K562 (cell line): ENCODE measurements at regions not wholly inside any gene's neighbourhood (a gene's known extent, or its start where the extent isn't known, plus 50 kb on each side); places are given as distances from the start of the nearest gene placed in this dataset.

Source experiments
- ATAC-seq: fragments of 200-7000 bp; cut with Tn5 transposase; 3 replicates; pipeline ENCODE4 v1.9.1; 2020; ENCODE audit warnings: moderate library complexity
- BruUV-seq: library from RNA; stranded (reverse); fragments of 400-500 nt; replicated peaks from 2 replicates; lab custom pipeline; 2021; lab: Mats Ljungman, UMichigan
- CTCF ChIA-PET: fragments of 300-600 bp; formaldehyde crosslinking; extraction: SDS; loops from one replicate; lab custom pipeline; 2021; ENCODE audit warnings: low intra/inter-chr PET ratio; lab: Yijun Ruan, JAX
- POLR2A ChIA-PET: fragments of 300-600, 350-650 bp; sonication (Branson Sonifier 250); formaldehyde crosslinking; extraction: SDS; loops from one replicate; lab custom pipeline; 2021; ENCODE audit warnings: antibody characterized with exemption, inconsistent platforms; lab: Yijun Ruan, JAX
- DNase-seq, 4 experiments: peaks; one replicate each; pipeline versions ENCODE4 v3.0.0 to v3.0.0-alpha.2; 2011 to 2018; ENCODE audit warnings: low spot score in 3 of 4, mixed read lengths in 3 of 4; ENCODE audit errors: extremely low read depth in 1 of 4
- FAIRE-seq: peaks from 2 replicates; lab custom pipeline; 2011; peaks lifted over from hg19 to GRCh38; lab: Jason Lieb, UNC
- H2AFZ ChIP-seq: 2 replicates; pipeline ENCODE4 v1.6.0; 2011; ENCODE audit warnings: low read depth, low read length, control low read depth, inconsistent platforms
- H3K27ac ChIP-seq: fragments of 200-600 bp; 3 replicates; pipeline ENCODE4 v1.8.0; 2011; ENCODE audit warnings: low read depth, mild to moderate bottlenecking, control low read depth, inconsistent platforms, low read length, moderate library complexity, mixed read lengths; ENCODE audit errors: extremely low read depth
- H3K27me3 ChIP-seq, 2 experiments: fragments of 300-600 bp in 1 of 2; 2 replicates in 1 of 2; 3 replicates in 1 of 2; pipeline versions ENCODE4 v1.6.0 to v1.8.0; 2011; ENCODE audit warnings: inconsistent platforms in 2 of 2, low read length in 2 of 2, mild to moderate bottlenecking in 1 of 2, mixed read lengths in 1 of 2, moderate library complexity in 1 of 2; ENCODE audit not compliant: control insufficient read depth in 2 of 2, insufficient read depth in 2 of 2
- H3K36me3 ChIP-seq: fragments of 300-600 bp; 3 replicates; pipeline ENCODE4 v1.8.0; 2011; ENCODE audit warnings: mild to moderate bottlenecking, low read length, inconsistent platforms; ENCODE audit not compliant: control insufficient read depth, insufficient read depth
- H3K4me1 ChIP-seq, 2 experiments: fragments of 200-600 bp in 1 of 2; replicated peaks in 1 of 2; 2 replicates in 1 of 2; 3 replicates in 1 of 2; pipeline versions ENCODE4 v1.5.1 to v1.8.0; 2011; ENCODE audit warnings: inconsistent platforms in 2 of 2, low read length in 2 of 2, mild to moderate bottlenecking in 1 of 2, mixed read lengths in 1 of 2, moderate library complexity in 1 of 2; ENCODE audit not compliant: control insufficient read depth in 2 of 2, insufficient read depth in 2 of 2
- H3K4me2 ChIP-seq: 2 replicates; pipeline ENCODE4 v1.6.1; 2011; ENCODE audit warnings: low read length, control low read depth, inconsistent platforms, mixed read lengths; ENCODE audit not compliant: insufficient read depth
- H3K4me3 ChIP-seq: fragments of 200-600 bp; sonication (generic), shearing (Covaris generic); 2 replicates; pipeline ENCODE4 v1.5.1; 2016; ENCODE audit warnings: control low read depth, inconsistent platforms
- H3K79me2 ChIP-seq: fragments of 200-600 bp; 3 replicates; pipeline ENCODE4 v1.8.0; 2011; ENCODE audit warnings: low read length, inconsistent platforms; ENCODE audit not compliant: control insufficient read depth, insufficient read depth
- H3K9ac ChIP-seq, 2 experiments: 2 replicates each; pipeline versions ENCODE4 v1.6.0 to v1.6.1; 2011; ENCODE audit warnings: low read depth in 2 of 2, low read length in 2 of 2, control low read depth in 1 of 2, inconsistent platforms in 1 of 2, mild to moderate bottlenecking in 1 of 2, mixed read lengths in 1 of 2; ENCODE audit not compliant: insufficient read depth in 1 of 2
- H3K9me1 ChIP-seq: one replicate; pipeline ENCODE4 v1.6.0; 2011; ENCODE audit warnings: inconsistent platforms, mild to moderate bottlenecking, low read length, moderate library complexity; ENCODE audit not compliant: control insufficient read depth, insufficient read depth
- H3K9me3 ChIP-seq: replicated peaks from 2 replicates; pipeline ENCODE4 v1.5.1; 2011; ENCODE audit warnings: low read depth, low read length, inconsistent platforms; ENCODE audit not compliant: control insufficient read depth, insufficient read depth
- H4K20me1 ChIP-seq: replicated peaks from 2 replicates; pipeline ENCODE4 v1.6.1; 2011; ENCODE audit warnings: low read length, inconsistent platforms, mixed read lengths; ENCODE audit not compliant: control insufficient read depth, insufficient read depth
- EWSR1 ChIP-seq: fragments of 450-650 bp; IDR thresholded peaks from 2 replicates; pipeline ENCODE4 v1.6.1; 2018; ENCODE audit warnings: borderline replicate concordance, mild to moderate bottlenecking, low read depth, moderate library complexity; ENCODE audit not compliant: partially characterized antibody
- FUS ChIP-seq: fragments of 200-400 bp; formaldehyde crosslinking; optimal IDR thresholded peaks from 2 replicates; pipeline ENCODE3; 2017; ENCODE audit warnings: low read depth, low read length
- GATAD2B ChIP-seq: fragments of 450-650 bp; IDR thresholded peaks from 2 replicates; pipeline ENCODE4 v1.6.1; 2017; ENCODE audit warnings: mild to moderate bottlenecking, borderline replicate concordance
- KDM2B ChIP-seq: fragments of 250-450 bp; sonication (Bioruptor Pico); IDR thresholded peaks from 2 replicates; pipeline ENCODE4 v1.8.0; 2021; ENCODE audit warnings: mild to moderate bottlenecking, moderate library complexity
- PCBP2 ChIP-seq: fragments of 200-400 bp; formaldehyde crosslinking; IDR thresholded peaks from 2 replicates; pipeline ENCODE4 v1.6.1; 2018; ENCODE audit warnings: low read length, low read depth, mild to moderate bottlenecking, moderate library complexity; ENCODE audit not compliant: poor library complexity, severe bottlenecking
- RCOR1 ChIP-seq, 2 experiments: IDR thresholded peaks; 2 replicates each; pipeline ENCODE4 v1.6.1; 2012; ENCODE audit warnings: low read depth in 2 of 2, low read length in 2 of 2, borderline replicate concordance in 1 of 2, improper control_type of control experiment in 1 of 2
- ZKSCAN3 ChIP-seq: fragments of 250-450 bp; sonication (Bioruptor Pico); IDR thresholded peaks from 2 replicates; pipeline ENCODE4 v1.4.0; 2020
- ZNF23 ChIP-seq: fragments of 250-450 bp; sonication (Bioruptor Pico); IDR thresholded peaks from 2 replicates; pipeline ENCODE4 v1.4.0; 2020; ENCODE audit warnings: mild to moderate bottlenecking
- WGBS: fragments of 100-300 bp; shearing (Covaris generic); methylation state at CpG from one replicate; pipeline ENCODE4 v1.1.6; 2016; ENCODE audit warnings: low coverage, mixed read lengths; ENCODE audit not compliant: insufficient coverage; ENCODE audit errors: missing lambda C conversion rate; 5-methylcytosine and 5-hydroxymethylcytosine counted together
- in situ Hi-C: fragments of 300-500 bp; cut with MboI; formaldehyde crosslinking; loops from 4 replicates; pipeline ENCODE4 v1.15.0; 2018; ENCODE audit warnings: inconsistent platforms, mixed read lengths
- intact Hi-C: fragments of 100-400 bp; cut with micrococcal nuclease; formaldehyde crosslinking; loops from 2 replicates; pipeline ENCODE4 v1.14.2; 2022
- TF ChIP-seq, protein P1 (sequence below): fragments of 250-450 bp; sonication (Bioruptor Pico); IDR thresholded peaks from 2 replicates; pipeline ENCODE4 v1.4.0; 2020; ENCODE audit warnings: mild to moderate bottlenecking
- TF ChIP-seq, protein P2 (sequence below): fragments of 200-800 bp; sonication (Bioruptor generic); IDR thresholded peaks from 2 replicates; pipeline ENCODE4 v1.6.1; 2017; ENCODE audit warnings: missing genetic modification characterization, missing compliant biosample characterization

DNA sequence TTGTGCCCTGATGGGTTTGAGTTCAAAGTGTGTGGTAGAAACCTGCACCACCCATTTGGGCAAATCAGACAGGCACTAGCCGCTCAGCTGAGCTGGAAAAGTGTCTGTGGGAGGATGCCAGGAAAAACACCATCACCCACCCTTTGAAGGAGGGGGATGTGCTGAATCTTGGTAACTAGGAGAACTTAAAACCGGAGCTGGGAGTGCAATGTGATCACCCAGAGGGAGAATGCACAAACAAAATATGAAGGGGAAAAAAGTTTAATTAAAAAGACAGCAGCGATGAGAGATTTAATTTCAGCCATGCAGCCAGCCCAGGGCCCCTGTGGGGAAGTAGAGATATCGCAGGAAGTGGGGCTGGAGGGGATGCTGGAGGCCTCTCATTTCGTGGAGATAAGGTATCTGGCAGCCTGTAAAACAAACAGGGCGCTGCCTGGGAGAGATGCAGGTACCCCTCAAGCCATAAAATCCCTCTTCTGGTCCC lies 86.8 kb upstream of the BCAR3 start:
- ChIA-PET POLR2A (no interaction called here), CTCF (no interaction called here)
- no TSS peak for BruUV-seq
- H3K36me3 ChIP-seq, result no peaks in the 10 kb centered on the region
- no peaks in the 10 kb centered on the region for H3K79me2 ChIP-seq
- H3K9me3 ChIP-seq, result no peaks in the 10 kb centered on the region
- H3K4me3 ChIP-seq, result no peak overlapping the region
- 1% methylated on average over 6 of the region's 6 CpGs for WGBS
- H3K9me1 ChIP-seq, result no peaks in the 10 kb centered on the region
- ATAC-seq (peak; percentile 42; the same call in 1 of the 3 replicates), FAIRE-seq (no peak), DNase-seq (peak in 2 of 4 experiments; percentile 10 to 41)
- peaks cover 4 to 8% of the 10 kb centered on the region in 2 experiments; a peak in 2 of 5 replicates for H3K4me1 ChIP-seq
- H3K9ac ChIP-seq, result no peak overlapping the region
- in situ Hi-C loops, result no loop called here
- intact Hi-C loops, result no loop called here
- TF ChIP-seq PCBP2, result no peak
- TF ChIP-seq RCOR1 (IDR thresholded peaks at IDR 0.05; ENCODE audit: borderline replicate concordance in 1 of 2, low read depth in 2 of 2, low read length in 2 of 2), result peak in 1 of 2 experiments; percentile 61; a peak in 2 of 4 replicates
- no peak overlapping the region for H3K27ac ChIP-seq
- no peak overlapping the region for H3K4me2 ChIP-seq
- no peak overlapping the region for H2AFZ ChIP-seq
- peaks cover 2 to 27% of the 10 kb centered on the region in 2 experiments; a peak in 3 of 5 replicates for H3K27me3 ChIP-seq
- H4K20me1 ChIP-seq, result no peaks in the 10 kb centered on the region

DNA sequence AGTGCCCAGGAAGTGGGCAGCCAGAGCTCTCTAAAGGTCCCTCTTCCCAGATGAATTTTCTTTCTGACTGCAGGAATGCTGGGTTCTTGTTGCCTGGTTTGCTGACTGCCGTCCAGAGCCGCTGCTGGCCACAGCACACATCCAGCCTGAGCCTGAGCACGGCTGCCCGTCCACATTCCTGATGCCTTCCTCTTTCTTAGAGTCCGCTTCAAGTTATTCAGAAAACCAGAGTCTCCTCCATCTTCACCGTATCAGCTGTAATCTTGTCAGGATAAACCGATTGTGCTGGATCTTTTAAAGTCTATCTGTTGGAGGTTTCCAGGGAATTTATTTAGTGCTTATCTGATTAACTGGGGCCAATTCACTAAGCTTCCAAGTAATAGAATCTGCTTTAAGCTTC lies 84.8 kb upstream of the BCAR3 start:
- intact Hi-C loops, result no loop called here
- TF ChIP-seq, protein P1, sequence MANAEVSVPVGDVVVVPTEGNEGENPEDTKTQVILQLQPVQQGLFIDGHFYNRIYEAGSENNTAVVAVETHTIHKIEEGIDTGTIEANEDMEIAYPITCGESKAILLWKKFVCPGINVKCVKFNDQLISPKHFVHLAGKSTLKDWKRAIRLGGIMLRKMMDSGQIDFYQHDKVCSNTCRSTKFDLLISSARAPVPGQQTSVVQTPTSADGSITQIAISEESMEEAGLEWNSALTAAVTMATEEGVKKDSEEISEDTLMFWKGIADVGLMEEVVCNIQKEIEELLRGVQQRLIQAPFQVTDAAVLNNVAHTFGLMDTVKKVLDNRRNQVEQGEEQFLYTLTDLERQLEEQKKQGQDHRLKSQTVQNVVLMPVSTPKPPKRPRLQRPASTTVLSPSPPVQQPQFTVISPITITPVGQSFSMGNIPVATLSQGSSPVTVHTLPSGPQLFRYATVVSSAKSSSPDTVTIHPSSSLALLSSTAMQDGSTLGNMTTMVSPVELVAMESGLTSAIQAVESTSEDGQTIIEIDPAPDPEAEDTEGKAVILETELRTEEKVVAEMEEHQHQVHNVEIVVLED (CRISPR knock-in tag), result no peak
- no peak for TF ChIP-seq KDM2B (CRISPR knock-in tag)
- TF ChIP-seq ZNF23, result no peak
- TF ChIP-seq, protein P2, sequence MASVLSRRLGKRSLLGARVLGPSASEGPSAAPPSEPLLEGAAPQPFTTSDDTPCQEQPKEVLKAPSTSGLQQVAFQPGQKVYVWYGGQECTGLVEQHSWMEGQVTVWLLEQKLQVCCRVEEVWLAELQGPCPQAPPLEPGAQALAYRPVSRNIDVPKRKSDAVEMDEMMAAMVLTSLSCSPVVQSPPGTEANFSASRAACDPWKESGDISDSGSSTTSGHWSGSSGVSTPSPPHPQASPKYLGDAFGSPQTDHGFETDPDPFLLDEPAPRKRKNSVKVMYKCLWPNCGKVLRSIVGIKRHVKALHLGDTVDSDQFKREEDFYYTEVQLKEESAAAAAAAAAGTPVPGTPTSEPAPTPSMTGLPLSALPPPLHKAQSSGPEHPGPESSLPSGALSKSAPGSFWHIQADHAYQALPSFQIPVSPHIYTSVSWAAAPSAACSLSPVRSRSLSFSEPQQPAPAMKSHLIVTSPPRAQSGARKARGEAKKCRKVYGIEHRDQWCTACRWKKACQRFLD (CRISPR knock-in tag), result no peak
- no peak for TF ChIP-seq FUS
- TF ChIP-seq ZKSCAN3 (CRISPR knock-in tag), result no peak
- no peak for TF ChIP-seq EWSR1
- TF ChIP-seq GATAD2B, result no peak

More for the DNA sequence above, 84.8 kb upstream of the BCAR3 start:
- ChIA-PET POLR2A (no interaction called here), CTCF (no interaction called here)
- BruUV-seq, result no TSS peak
- H3K4me3 ChIP-seq, result no peak overlapping the region
- H3K4me1 ChIP-seq, result peaks cover 4 to 8% of the 10 kb centered on the region in 2 experiments; a peak in 2 of 5 replicates
- H3K27me3 ChIP-seq, result peaks cover 2 to 31% of the 10 kb centered on the region in 2 experiments; a peak in 3 of 5 replicates
- H3K4me2 ChIP-seq, result no peak overlapping the region
- no peak overlapping the region for H3K9ac ChIP-seq
- H3K9me1 ChIP-seq, result no peaks in the 10 kb centered on the region
- in situ Hi-C loops, result no loop called here
- H3K9me3 ChIP-seq, result no peaks in the 10 kb centered on the region
- DNase-seq, result no peak
- no peak overlapping the region for H3K27ac ChIP-seq
- FAIRE-seq, result no peak
- H3K36me3 ChIP-seq, result no peaks in the 10 kb centered on the region
- no peaks in the 10 kb centered on the region for H4K20me1 ChIP-seq
- H2AFZ ChIP-seq, result no peak overlapping the region
- H3K79me2 ChIP-seq, result no peaks in the 10 kb centered on the region
- 14% methylated on average over 7 of the region's 7 CpGs for WGBS
- ATAC-seq, result no peak
